Ishikawa (cell line): ENCODE measurements at regions not wholly inside any gene's neighbourhood (a gene's known extent, or its start where the extent isn't known, plus 50 kb on each side); places are given as distances from the start of the nearest gene placed in this dataset.

Experiments used
- EP300 ChIP-seq: IDR thresholded peaks from 2 replicates; pipeline ENCODE4 v1.6.1; 2012; ENCODE audit warnings: borderline replicate concordance
- FOXM1 ChIP-seq: IDR thresholded peaks from 2 replicates; pipeline ENCODE4 v1.6.1; 2012; ENCODE audit warnings: low read depth, borderline replicate concordance
- RAD21 ChIP-seq: IDR thresholded peaks from 2 replicates; pipeline ENCODE4 v1.6.1; 2012; ENCODE audit warnings: low read depth
- TCF12 ChIP-seq: IDR thresholded peaks from 2 replicates; pipeline ENCODE4 v1.6.1; 2012; ENCODE audit warnings: low read depth
- YY1 ChIP-seq: IDR thresholded peaks from 2 replicates; pipeline ENCODE4 v1.6.1; 2012; ENCODE audit warnings: low read depth
- TF ChIP-seq, protein P1 (sequence below): IDR thresholded peaks from 2 replicates; pipeline ENCODE4 v1.6.1; 2012; ENCODE audit warnings: low read depth, mild to moderate bottlenecking

- TF ChIP-seq, protein P1, sequence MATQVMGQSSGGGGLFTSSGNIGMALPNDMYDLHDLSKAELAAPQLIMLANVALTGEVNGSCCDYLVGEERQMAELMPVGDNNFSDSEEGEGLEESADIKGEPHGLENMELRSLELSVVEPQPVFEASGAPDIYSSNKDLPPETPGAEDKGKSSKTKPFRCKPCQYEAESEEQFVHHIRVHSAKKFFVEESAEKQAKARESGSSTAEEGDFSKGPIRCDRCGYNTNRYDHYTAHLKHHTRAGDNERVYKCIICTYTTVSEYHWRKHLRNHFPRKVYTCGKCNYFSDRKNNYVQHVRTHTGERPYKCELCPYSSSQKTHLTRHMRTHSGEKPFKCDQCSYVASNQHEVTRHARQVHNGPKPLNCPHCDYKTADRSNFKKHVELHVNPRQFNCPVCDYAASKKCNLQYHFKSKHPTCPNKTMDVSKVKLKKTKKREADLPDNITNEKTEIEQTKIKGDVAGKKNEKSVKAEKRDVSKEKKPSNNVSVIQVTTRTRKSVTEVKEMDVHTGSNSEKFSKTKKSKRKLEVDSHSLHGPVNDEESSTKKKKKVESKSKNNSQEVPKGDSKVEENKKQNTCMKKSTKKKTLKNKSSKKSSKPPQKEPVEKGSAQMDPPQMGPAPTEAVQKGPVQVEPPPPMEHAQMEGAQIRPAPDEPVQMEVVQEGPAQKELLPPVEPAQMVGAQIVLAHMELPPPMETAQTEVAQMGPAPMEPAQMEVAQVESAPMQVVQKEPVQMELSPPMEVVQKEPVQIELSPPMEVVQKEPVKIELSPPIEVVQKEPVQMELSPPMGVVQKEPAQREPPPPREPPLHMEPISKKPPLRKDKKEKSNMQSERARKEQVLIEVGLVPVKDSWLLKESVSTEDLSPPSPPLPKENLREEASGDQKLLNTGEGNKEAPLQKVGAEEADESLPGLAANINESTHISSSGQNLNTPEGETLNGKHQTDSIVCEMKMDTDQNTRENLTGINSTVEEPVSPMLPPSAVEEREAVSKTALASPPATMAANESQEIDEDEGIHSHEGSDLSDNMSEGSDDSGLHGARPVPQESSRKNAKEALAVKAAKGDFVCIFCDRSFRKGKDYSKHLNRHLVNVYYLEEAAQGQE = no peak
- no peak for TF ChIP-seq FOXM1
- no peak for TF ChIP-seq EP300
- no peak for TF ChIP-seq TCF12
- no peak for TF ChIP-seq YY1
- no peak for TF ChIP-seq RAD21
Measured at GRCh38 chr3:139198186-139198585, 145.6 kb upstream of the MRPS22 start.
